C4-2B (cell line): ENCODE measurements at regions not wholly inside any gene's neighbourhood (a gene's known extent, or its start where the extent isn't known, plus 50 kb on each side); places are given as distances from the start of the nearest gene placed in this dataset.

Experiments
- ZFX ChIP-seq: fragments of 450-650 bp; IDR thresholded peaks from 2 replicates; pipeline ENCODE4 v1.6.1; 2017
- TF ChIP-seq, protein P1 (sequence below): fragments of 450-650 bp; conservative IDR thresholded peaks from 2 replicates; pipeline ENCODE4 v1.5.1; 2017; ENCODE audit warnings: mild to moderate bottlenecking

DNA sequence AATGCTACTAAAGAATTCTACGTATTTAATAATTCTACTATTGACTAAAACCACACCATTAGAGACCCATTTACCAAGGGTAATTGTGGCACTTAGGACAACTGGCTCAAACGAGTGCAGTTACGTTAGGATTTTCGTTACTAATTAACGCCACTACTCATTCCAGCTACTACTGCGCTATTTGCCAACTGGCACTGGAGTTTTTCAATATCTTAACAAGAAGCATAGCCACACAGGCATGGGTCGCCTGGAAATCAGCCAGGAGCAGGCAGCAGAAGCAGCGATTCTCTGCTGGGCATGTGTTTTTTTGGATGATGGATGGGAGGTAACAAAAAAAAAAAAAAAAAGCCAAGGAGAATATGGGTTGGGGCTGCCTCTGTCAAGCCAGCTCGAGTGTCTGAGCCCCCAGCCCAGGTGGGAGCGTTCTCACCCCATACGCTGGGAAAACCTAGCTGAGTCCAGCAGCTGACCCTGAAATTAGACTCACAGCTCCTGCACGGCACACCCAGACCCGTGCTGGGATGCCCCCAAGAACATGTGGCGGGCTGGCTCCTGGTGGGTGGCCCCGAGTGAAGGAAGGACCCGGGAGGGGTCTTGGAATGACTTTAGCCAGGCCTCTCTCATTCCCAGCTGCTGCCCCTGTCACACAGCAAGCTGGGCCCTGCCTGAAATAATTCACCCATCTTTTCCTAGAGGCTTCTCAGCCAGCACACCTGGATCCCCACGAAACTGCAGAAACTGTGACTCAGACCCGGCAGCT, 214.0 kb downstream of the BRD1 start:
- TF ChIP-seq, protein P1, sequence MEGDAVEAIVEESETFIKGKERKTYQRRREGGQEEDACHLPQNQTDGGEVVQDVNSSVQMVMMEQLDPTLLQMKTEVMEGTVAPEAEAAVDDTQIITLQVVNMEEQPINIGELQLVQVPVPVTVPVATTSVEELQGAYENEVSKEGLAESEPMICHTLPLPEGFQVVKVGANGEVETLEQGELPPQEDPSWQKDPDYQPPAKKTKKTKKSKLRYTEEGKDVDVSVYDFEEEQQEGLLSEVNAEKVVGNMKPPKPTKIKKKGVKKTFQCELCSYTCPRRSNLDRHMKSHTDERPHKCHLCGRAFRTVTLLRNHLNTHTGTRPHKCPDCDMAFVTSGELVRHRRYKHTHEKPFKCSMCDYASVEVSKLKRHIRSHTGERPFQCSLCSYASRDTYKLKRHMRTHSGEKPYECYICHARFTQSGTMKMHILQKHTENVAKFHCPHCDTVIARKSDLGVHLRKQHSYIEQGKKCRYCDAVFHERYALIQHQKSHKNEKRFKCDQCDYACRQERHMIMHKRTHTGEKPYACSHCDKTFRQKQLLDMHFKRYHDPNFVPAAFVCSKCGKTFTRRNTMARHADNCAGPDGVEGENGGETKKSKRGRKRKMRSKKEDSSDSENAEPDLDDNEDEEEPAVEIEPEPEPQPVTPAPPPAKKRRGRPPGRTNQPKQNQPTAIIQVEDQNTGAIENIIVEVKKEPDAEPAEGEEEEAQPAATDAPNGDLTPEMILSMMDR = no peak
- TF ChIP-seq ZFX = no peak
